Neural progenitor cell (in vitro differentiated cells): ENCODE measurements at regions not wholly inside any gene's neighbourhood (a gene's known extent, or its start where the extent isn't known, plus 50 kb on each side); places are given as distances from the start of the nearest gene placed in this dataset.
"Not testable (repeated sequence)": the region's sequence is repeated elsewhere in the genome, so short reads cannot be mapped to it uniquely, and the experiment has no call there.

Experiments used
- DNase-seq: peaks from one replicate; pipeline ENCODE4 v3.0.0-alpha.2; 2016; ENCODE audit warnings: low spot score
- H2AFZ ChIP-seq: fragments of 200-600 bp; sonication (generic); replicated peaks from 2 replicates; pipeline ENCODE4 v1.6.1; 2016; ENCODE audit warnings: antibody characterized with exemption
- H3F3A ChIP-seq: fragments of 200-600 bp; sonication (generic); 2 replicates; pipeline ENCODE4 v1.6.1; 2016; ENCODE audit warnings: antibody characterized with exemption, low read depth
- H3K27ac ChIP-seq: fragments of 200-600 bp; sonication (generic); 2 replicates; pipeline ENCODE4 v1.5.1; 2016; ENCODE audit warnings: mild to moderate bottlenecking
- H3K27me3 ChIP-seq: fragments of 200-600 bp; sonication (generic); 2 replicates; pipeline ENCODE4 v1.6.1; 2016; ENCODE audit warnings: mild to moderate bottlenecking, moderate library complexity
- H3K36me3 ChIP-seq: fragments of 200-600 bp; sonication (generic); 2 replicates; pipeline ENCODE4 v1.5.1; 2016
- H3K4me1 ChIP-seq: fragments of 200-600 bp; sonication (generic); 2 replicates; pipeline ENCODE4 v1.6.1; 2016; ENCODE audit warnings: mixed run types
- H3K4me2 ChIP-seq: fragments of 200-600 bp; sonication (generic); 2 replicates; pipeline ENCODE4 v1.6.1; 2016
- H3K4me3 ChIP-seq: fragments of 200-600 bp; sonication (generic); 2 replicates; pipeline ENCODE4 v1.5.1; 2016
- H3K79me2 ChIP-seq: fragments of 200-600 bp; sonication (generic); 2 replicates; pipeline ENCODE4 v1.6.1; 2016; ENCODE audit warnings: low read depth
- H3K9ac ChIP-seq: fragments of 200-600 bp; sonication (generic); 2 replicates; pipeline ENCODE4 v1.6.1; 2016
- H3K9me3 ChIP-seq: fragments of 200-600 bp; sonication (generic); 2 replicates; pipeline ENCODE4 v1.5.1; 2016; ENCODE audit warnings: low read depth
- H4K20me1 ChIP-seq: fragments of 200-600 bp; sonication (generic); 2 replicates; pipeline ENCODE4 v1.6.1; 2016; ENCODE audit warnings: low read depth
- H3K27ac Mint-ChIP-seq: 3 replicates; pipeline ENCODE4 v1.8.0; 2021; ENCODE audit warnings: mixed read lengths
- H3K27me3 Mint-ChIP-seq: 2 replicates; pipeline ENCODE4 v1.8.0; 2022; ENCODE audit warnings: low read depth, mild to moderate bottlenecking, inconsistent platforms, moderate library complexity, mixed read lengths; ENCODE audit not compliant: insufficient read depth
- H3K36me3 Mint-ChIP-seq: 3 replicates; pipeline ENCODE4 v1.8.0; 2021; ENCODE audit warnings: mixed read lengths
- H3K4me1 Mint-ChIP-seq: 3 replicates; pipeline ENCODE4 v1.8.0; 2021; ENCODE audit warnings: mixed read lengths
- H3K4me3 Mint-ChIP-seq: 3 replicates; pipeline ENCODE4 v1.8.0; 2021; ENCODE audit warnings: mild to moderate bottlenecking, moderate library complexity, mixed read lengths
- H3K9me3 Mint-ChIP-seq: 3 replicates; pipeline ENCODE4 v1.8.0; 2020; ENCODE audit warnings: mixed read lengths
- CTCF ChIP-seq: fragments of 200-600 bp; sonication (generic); IDR thresholded peaks from 2 replicates; pipeline ENCODE4 v1.5.1; 2017; ENCODE audit warnings: antibody characterized with exemption, mild to moderate bottlenecking
- EZH2 ChIP-seq: fragments of 200-600 bp; sonication (generic); IDR thresholded peaks from 2 replicates; pipeline ENCODE4 v1.6.1; 2017; ENCODE audit warnings: antibody characterized with exemption, mild to moderate bottlenecking, moderate library complexity
- EZH2phosphoT487 ChIP-seq: fragments of 200-600 bp; sonication (generic); IDR thresholded peaks from 2 replicates; pipeline ENCODE4 v1.6.1; 2017; ENCODE audit warnings: antibody characterized with exemption

- Histone ChIP-seq H2AFZ (no peak overlapping the region), H3K4me3 (no peak overlapping the region), H3K4me2 (no peak overlapping the region), H4K20me1 (no peaks in the 10 kb centered on the region), H3K9ac (no peak overlapping the region), H3K27ac (no peak overlapping the region), H3K4me1 (peaks cover 4% of the 10 kb centered on the region), H3F3A (no peaks in the 10 kb centered on the region), H3K79me2 (no peaks in the 10 kb centered on the region), H3K27me3 (no peaks in the 10 kb centered on the region), H3K36me3 (no peaks in the 10 kb centered on the region), H3K9me3 (no peaks in the 10 kb centered on the region)
- TF ChIP-seq EZH2phosphoT487 (no peak), EZH2 (no peak), CTCF (no peak)
- H3K27ac Mint-ChIP-seq, result no peak overlapping the region
- peaks cover 8% of the 10 kb centered on the region for H3K36me3 Mint-ChIP-seq
- H3K9me3 Mint-ChIP-seq, result peaks cover 31% of the 10 kb centered on the region
- H3K4me3 Mint-ChIP-seq, result no peak overlapping the region
- no peak for DNase-seq
- peaks cover 5% of the 10 kb centered on the region for H3K27me3 Mint-ChIP-seq
- H3K4me1 Mint-ChIP-seq, result peaks cover 7% of the 10 kb centered on the region
These were observed 251.8 kb downstream of the ZNF608 start for GRCh38 chr5:124494540-124495116.

- H3K79me2 ChIP-seq, result no peaks in the 10 kb centered on the region
- TF ChIP-seq EZH2phosphoT487 (no peak), EZH2 (no peak), CTCF (no peak)
- H3K36me3 ChIP-seq, result no peaks in the 10 kb centered on the region
- no peak overlapping the region for H3K27ac ChIP-seq
- H3K4me1 Mint-ChIP-seq, result peaks cover 7% of the 10 kb centered on the region
- peaks cover 3% of the 10 kb centered on the region for H3K27me3 Mint-ChIP-seq
- no peak overlapping the region for H3K4me2 ChIP-seq
- H3K36me3 Mint-ChIP-seq, result peaks cover 7% of the 10 kb centered on the region
- no peak overlapping the region for H3K9ac ChIP-seq
- H3K4me3 ChIP-seq, result no peak overlapping the region
- no peaks in the 10 kb centered on the region for H3K9me3 ChIP-seq
- no peaks in the 10 kb centered on the region for H4K20me1 ChIP-seq
- H3K27me3 ChIP-seq, result no peaks in the 10 kb centered on the region
- H3K4me3 Mint-ChIP-seq, result no peak overlapping the region
- H2AFZ ChIP-seq, result no peak overlapping the region
- no peak overlapping the region for H3K27ac Mint-ChIP-seq
- DNase-seq, result no peak
- H3K9me3 Mint-ChIP-seq, result peaks cover 29% of the 10 kb centered on the region
- H3K4me1 ChIP-seq, result peaks cover 4% of the 10 kb centered on the region
- H3F3A ChIP-seq, result no peaks in the 10 kb centered on the region
These were observed 253.8 kb downstream of the ZNF608 start for GRCh38 chr5:124492444-124493224.

GRCh38 chr5:124490315-124490714 lies 256.1 kb downstream of the ZNF608 start:
- not testable (repeated sequence) for H3K79me2 ChIP-seq, H4K20me1 ChIP-seq, H3F3A ChIP-seq, H3K27me3 Mint-ChIP-seq, H3K4me2 ChIP-seq, H3K27me3 ChIP-seq, H3K9ac ChIP-seq, H3K27ac ChIP-seq, H3K36me3 Mint-ChIP-seq, H3K27ac Mint-ChIP-seq, DNase-seq, H3K36me3 ChIP-seq, H3K9me3 ChIP-seq, H2AFZ ChIP-seq, H3K4me1 ChIP-seq, H3K4me3 Mint-ChIP-seq, H3K4me1 Mint-ChIP-seq, H3K4me3 ChIP-seq
- peaks cover 38% of the 10 kb centered on the region for H3K9me3 Mint-ChIP-seq

GRCh38 chr5:124481419-124481818 lies 265.0 kb downstream of the ZNF608 start:
- H3F3A ChIP-seq, result no peaks in the 10 kb centered on the region
- H2AFZ ChIP-seq, result no peak overlapping the region
- Mint-ChIP-seq H3K27ac (no peak overlapping the region), H3K36me3 (no peaks in the 10 kb centered on the region), H3K9me3 (peaks cover 8% of the 10 kb centered on the region), H3K4me3 (no peak overlapping the region), H3K4me1 (peaks cover 7% of the 10 kb centered on the region), H3K27me3 (peaks cover 2% of the 10 kb centered on the region)
- TF ChIP-seq CTCF (no peak), EZH2 (no peak), EZH2phosphoT487 (no peak)
- no peaks in the 10 kb centered on the region for H3K79me2 ChIP-seq
- H3K4me1 ChIP-seq, result peaks cover 25% of the 10 kb centered on the region
- no peak overlapping the region for H3K9ac ChIP-seq
- DNase-seq, result no peak
- no peak overlapping the region for H3K4me2 ChIP-seq
- H3K27ac ChIP-seq, result no peak overlapping the region
- H4K20me1 ChIP-seq, result no peaks in the 10 kb centered on the region
- H3K27me3 ChIP-seq, result no peaks in the 10 kb centered on the region
- H3K9me3 ChIP-seq, result no peaks in the 10 kb centered on the region
- no peak overlapping the region for H3K4me3 ChIP-seq
- H3K36me3 ChIP-seq, result no peaks in the 10 kb centered on the region
